HCT116 (cell line): ENCODE measurements at regions not wholly inside any gene's neighbourhood (a gene's known extent, or its start where the extent isn't known, plus 50 kb on each side); places are given as distances from the start of the nearest gene placed in this dataset.

Experiments used
- ATAC-seq: fragments of 200-7000 bp; cut with Tn5 transposase; 2 replicates; pipeline ENCODE4 v1.9.1; 2020; ENCODE audit warnings: mild to moderate bottlenecking, moderate library complexity
- BruUV-seq: library from RNA; stranded (reverse); fragments of 400-500 nt; replicated peaks from 2 replicates; lab custom pipeline; 2021; lab: Mats Ljungman, UMichigan
- CTCF ChIA-PET: fragments of 300-600 bp; sonication (Branson Sonifier 250); formaldehyde crosslinking; loops from one replicate; lab custom pipeline; 2021; ENCODE audit warnings: antibody characterized with exemption; lab: Charles Lee
- POLR2A ChIA-PET: fragments of 300-600, 350-600 bp; sonication (Branson Sonifier 250); formaldehyde crosslinking; loops from one replicate; lab custom pipeline; 2021; ENCODE audit warnings: antibody characterized with exemption; lab: Charles Lee
- RAD21 ChIA-PET, 2 experiments: fragments of 300-600 bp; sonication (Branson Sonifier 250); formaldehyde crosslinking; loops; one replicate each; lab custom pipeline; 2023; ENCODE audit warnings: low total read pairs in 2 of 2; ENCODE audit not compliant: uncharacterized antibody in 2 of 2, unreplicated experiment in 2 of 2, low non-redundant PET in 1 of 2; lab: Charles Lee
- DNase-seq: peaks from one replicate; pipeline ENCODE4 v3.0.0-alpha.2; 2010; ENCODE audit warnings: low read depth, low spot score
- H2AFZ ChIP-seq: fragments of 200-600 bp; shearing (Covaris generic), sonication (generic); 2 replicates; pipeline ENCODE4 v1.6.1; 2017; ENCODE audit warnings: low read depth, mixed run types, mixed read lengths, antibody characterized with exemption, low read length; ENCODE audit not compliant: poor library complexity, severe bottlenecking
- H3K27ac ChIP-seq: 2 replicates; pipeline ENCODE4 v1.5.1; 2012; ENCODE audit warnings: low read depth, low read length
- H3K27me3 ChIP-seq: fragments of 200-600 bp; sonication (generic); 2 replicates; pipeline ENCODE4 v1.6.1; 2016; ENCODE audit warnings: mixed run types, low read length, mixed read lengths; ENCODE audit not compliant: insufficient read depth
- H3K36me3 ChIP-seq, 2 experiments: fragments of 200-500 bp in 1 of 2; fragments of 200-600 bp in 1 of 2; sonication (Bioruptor generic) in 1 of 2; sonication (generic) in 1 of 2; 2 replicates each; pipeline versions ENCODE4 v1.5.1 to v1.6.1; 2014 to 2016; ENCODE audit warnings: low read length in 2 of 2, inconsistent platforms in 1 of 2, mixed read lengths in 1 of 2, mixed run types in 1 of 2; ENCODE audit not compliant: insufficient read depth in 2 of 2, control insufficient read depth in 1 of 2
- H3K4me1 ChIP-seq, 2 experiments: fragments of 200-600 bp in 1 of 2; sonication (generic) in 1 of 2; 2 replicates each; pipeline versions ENCODE4 v1.5.1 to v1.6.1; 2012 to 2017; ENCODE audit warnings: low read length in 2 of 2, inconsistent platforms in 1 of 2, mild to moderate bottlenecking in 1 of 2, mixed read lengths in 1 of 2, mixed run types in 1 of 2, moderate library complexity in 1 of 2; ENCODE audit not compliant: insufficient read depth in 2 of 2, control insufficient read depth in 1 of 2
- H3K4me2 ChIP-seq: fragments of 200-600 bp; sonication (generic); 2 replicates; pipeline ENCODE4 v1.6.1; 2017; ENCODE audit warnings: mixed run types, low read length, mixed read lengths
- H3K4me3 ChIP-seq, 2 experiments: fragments of 200-600 bp in 1 of 2; sonication (generic) in 1 of 2; replicated peaks in 1 of 2; 2 replicates each; pipeline ENCODE4 v1.5.1; 2011 to 2016; ENCODE audit warnings: low read length in 2 of 2, control low read depth in 1 of 2, low read depth in 1 of 2, mild to moderate bottlenecking in 1 of 2, mixed read lengths in 1 of 2, mixed run types in 1 of 2
- H3K79me2 ChIP-seq: fragments of 200-600 bp; sonication (generic); 2 replicates; pipeline ENCODE4 v1.6.1; 2017; ENCODE audit warnings: mild to moderate bottlenecking, mixed run types, low read length, moderate library complexity, mixed read lengths; ENCODE audit not compliant: insufficient read depth
- H3K9ac ChIP-seq: fragments of 200-600 bp; sonication (generic); 2 replicates; pipeline ENCODE4 v1.6.1; 2016; ENCODE audit warnings: low read length, mixed read lengths
- H3K9me2 ChIP-seq: fragments of 200-600 bp; sonication (generic), shearing (Covaris generic); 2 replicates; pipeline ENCODE4 v1.6.1; 2017; ENCODE audit warnings: mixed run types, mild to moderate bottlenecking, moderate library complexity; ENCODE audit not compliant: insufficient read depth
- H3K9me3 ChIP-seq, 2 experiments: fragments of 200-500 bp in 1 of 2; fragments of 200-600 bp in 1 of 2; sonication (Bioruptor generic) in 1 of 2; sonication (generic) in 1 of 2; 2 replicates each; pipeline ENCODE4 v1.6.1; 2014 to 2017; ENCODE audit warnings: low read length in 2 of 2, mixed read lengths in 2 of 2, inconsistent platforms in 1 of 2, low read depth in 1 of 2, mild to moderate bottlenecking in 1 of 2, mixed run types in 1 of 2, moderate library complexity in 1 of 2; ENCODE audit not compliant: control insufficient read depth in 1 of 2, insufficient read depth in 1 of 2
- H4K20me1 ChIP-seq: fragments of 200-600 bp; sonication (generic), shearing (Covaris generic); 2 replicates; pipeline ENCODE4 v1.6.1; 2017; ENCODE audit warnings: mixed run types, mild to moderate bottlenecking, moderate library complexity; ENCODE audit not compliant: insufficient read depth
- CBX3 ChIP-seq: IDR thresholded peaks from 2 replicates; pipeline ENCODE4 v1.6.1; 2012; ENCODE audit warnings: low read depth
- EGR1 ChIP-seq: IDR thresholded peaks from 2 replicates; pipeline ENCODE4 v1.6.1; 2012; ENCODE audit warnings: low read depth
- ELF1 ChIP-seq: IDR thresholded peaks from 2 replicates; pipeline ENCODE4 v1.6.1; 2012; ENCODE audit warnings: low read depth, borderline replicate concordance
- EZH2phosphoT487 ChIP-seq: fragments of 200-600 bp; IDR thresholded peaks from 2 replicates; pipeline ENCODE4 v1.6.1; 2018; ENCODE audit warnings: antibody characterized with exemption, borderline replicate concordance
- FOSL1 ChIP-seq: IDR thresholded peaks from 2 replicates; pipeline ENCODE4 v1.6.1; 2012; ENCODE audit warnings: low read depth
- MAX ChIP-seq: IDR thresholded peaks from 2 replicates; pipeline ENCODE4 v1.6.1; 2012
- POLR2AphosphoS5 ChIP-seq: IDR thresholded peaks from 2 replicates; pipeline ENCODE4 v1.6.1; 2011; ENCODE audit warnings: mild to moderate bottlenecking, low read depth, low read length, moderate library complexity
- RAD21 ChIP-seq: IDR thresholded peaks from 2 replicates; pipeline ENCODE4 v1.6.1; 2012; ENCODE audit warnings: low read depth, mild to moderate bottlenecking
- REST ChIP-seq: IDR thresholded peaks from 2 replicates; pipeline ENCODE4 v1.6.1; 2012; ENCODE audit warnings: low read depth
- SP1 ChIP-seq: IDR thresholded peaks from 2 replicates; pipeline ENCODE4 v1.6.1; 2012; ENCODE audit warnings: low read depth
- SRF ChIP-seq: IDR thresholded peaks from 2 replicates; pipeline ENCODE4 v1.6.1; 2012; ENCODE audit warnings: low read depth
- YY1 ChIP-seq: IDR thresholded peaks from 2 replicates; pipeline ENCODE4 v1.6.1; 2011; ENCODE audit warnings: low read length, low read depth, moderate library complexity, mild to moderate bottlenecking; ENCODE audit not compliant: insufficient replicate concordance; ENCODE audit errors: extremely low read depth
- ZBTB33 ChIP-seq: IDR thresholded peaks from 2 replicates; pipeline ENCODE4 v1.6.1; 2011; ENCODE audit warnings: mild to moderate bottlenecking, low read length, moderate library complexity; ENCODE audit not compliant: insufficient replicate concordance; ENCODE audit errors: extremely low read depth
- ZNF274 ChIP-seq: fragments of 200-500 bp; sonication (Bioruptor generic); IDR thresholded peaks from 2 replicates; pipeline ENCODE4 v1.6.1; 2014; ENCODE audit warnings: mild to moderate bottlenecking, low read depth, low read length, inconsistent platforms
- intact Hi-C: fragments of 100-400 bp; cut with micrococcal nuclease; formaldehyde crosslinking; loops from 2 replicates; pipeline ENCODE4 v1.10.0; 2022

- TF ChIP-seq ELF1 (no peak), SRF (no peak), CBX3 (no peak), SP1 (no peak), RAD21 (no peak), EGR1 (no peak), EZH2phosphoT487 (no peak), POLR2AphosphoS5 (no peak), YY1 (no peak), MAX (no peak), ZBTB33 (no peak), ZNF274 (no peak), FOSL1 (no peak), REST (no peak)
- Histone ChIP-seq H3K9me3 (no peaks in the 10 kb centered on the region), H4K20me1 (no peaks in the 10 kb centered on the region), H3K9me2 (no peaks in the 10 kb centered on the region), H3K27me3 (peaks cover 28% of the 10 kb centered on the region; the same call in 1 of the 2 replicates), H3K4me1 (peaks cover 7 to 15% of the 10 kb centered on the region in 2 experiments; a peak in 3 of 4 replicates), H3K27ac (no peak overlapping the region), H2AFZ (no peak overlapping the region), H3K79me2 (no peaks in the 10 kb centered on the region), H3K9ac (no peak overlapping the region), H3K4me2 (no peak overlapping the region), H3K36me3 (no peaks in the 10 kb centered on the region), H3K4me3 (no peak overlapping the region)
- ChIA-PET POLR2A (no interaction called here), RAD21 (no interaction called here), CTCF (no interaction called here)
- intact Hi-C loops: no loop called here
- no peak for DNase-seq
- ATAC-seq: no peak
- no TSS peak for BruUV-seq
These were observed 117.8 kb upstream of the NKX1-1 start for GRCh38 chr4:1523907-1524636.
